Liver (tissue), 3 donors: ENCODE measurements at regions not wholly inside any gene's neighbourhood (a gene's known extent, or its start where the extent isn't known, plus 50 kb on each side); places are given as distances from the start of the nearest gene placed in this dataset.

Experiments
- JUND ChIP-seq, 2 donors: IDR thresholded peaks; 2 replicates each; pipeline ENCODE4 v1.6.1; 2016; ENCODE audit warnings: antibody characterized with exemption in 2 of 2
- TAF1 ChIP-seq: conservative IDR thresholded peaks from 2 replicates; pipeline ENCODE4 v1.6.1; 2016; ENCODE audit warnings: antibody characterized with exemption, mild to moderate bottlenecking
- TF ChIP-seq, protein P1 (sequence below): fragments of 150-350 bp; IDR thresholded peaks from 2 replicates; pipeline ENCODE4 v1.5.1; 2017; ENCODE audit warnings: improper control_type of control experiment, low read depth, low read length; ENCODE audit not compliant: missing input control
- TF ChIP-seq, protein P2 (sequence below): IDR thresholded peaks from 2 replicates; pipeline ENCODE4 v1.6.1; 2016; ENCODE audit warnings: antibody characterized with exemption, mild to moderate bottlenecking
- TF ChIP-seq, protein P3 (sequence below): IDR thresholded peaks from 2 replicates; pipeline ENCODE4 v1.6.1; 2016; ENCODE audit warnings: antibody characterized with exemption
- donor health status: healthy.
- donor health status: healthy.

DNA sequence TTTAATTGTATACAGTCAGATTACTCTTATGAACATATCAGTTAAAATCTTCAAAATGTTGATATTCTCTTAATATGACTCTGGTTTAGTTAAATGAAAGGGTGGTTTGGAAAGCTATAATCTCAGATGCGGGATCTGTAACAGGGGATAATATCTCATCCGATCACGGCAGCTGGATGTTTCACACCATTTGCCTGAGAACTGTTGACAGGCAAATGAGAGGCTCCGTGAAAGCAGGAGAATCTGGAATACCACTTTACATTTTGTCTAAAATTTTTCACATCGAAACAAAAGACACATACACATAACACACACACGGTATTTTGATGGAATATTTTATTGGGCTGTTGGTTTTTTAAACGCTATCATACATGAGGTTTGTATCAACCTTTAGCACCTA, 518.6 kb upstream of the SLC39A10 start:
- TF ChIP-seq, protein P1, sequence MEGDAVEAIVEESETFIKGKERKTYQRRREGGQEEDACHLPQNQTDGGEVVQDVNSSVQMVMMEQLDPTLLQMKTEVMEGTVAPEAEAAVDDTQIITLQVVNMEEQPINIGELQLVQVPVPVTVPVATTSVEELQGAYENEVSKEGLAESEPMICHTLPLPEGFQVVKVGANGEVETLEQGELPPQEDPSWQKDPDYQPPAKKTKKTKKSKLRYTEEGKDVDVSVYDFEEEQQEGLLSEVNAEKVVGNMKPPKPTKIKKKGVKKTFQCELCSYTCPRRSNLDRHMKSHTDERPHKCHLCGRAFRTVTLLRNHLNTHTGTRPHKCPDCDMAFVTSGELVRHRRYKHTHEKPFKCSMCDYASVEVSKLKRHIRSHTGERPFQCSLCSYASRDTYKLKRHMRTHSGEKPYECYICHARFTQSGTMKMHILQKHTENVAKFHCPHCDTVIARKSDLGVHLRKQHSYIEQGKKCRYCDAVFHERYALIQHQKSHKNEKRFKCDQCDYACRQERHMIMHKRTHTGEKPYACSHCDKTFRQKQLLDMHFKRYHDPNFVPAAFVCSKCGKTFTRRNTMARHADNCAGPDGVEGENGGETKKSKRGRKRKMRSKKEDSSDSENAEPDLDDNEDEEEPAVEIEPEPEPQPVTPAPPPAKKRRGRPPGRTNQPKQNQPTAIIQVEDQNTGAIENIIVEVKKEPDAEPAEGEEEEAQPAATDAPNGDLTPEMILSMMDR = no peak
- TF ChIP-seq TAF1 = no peak
- TF ChIP-seq, protein P2, sequence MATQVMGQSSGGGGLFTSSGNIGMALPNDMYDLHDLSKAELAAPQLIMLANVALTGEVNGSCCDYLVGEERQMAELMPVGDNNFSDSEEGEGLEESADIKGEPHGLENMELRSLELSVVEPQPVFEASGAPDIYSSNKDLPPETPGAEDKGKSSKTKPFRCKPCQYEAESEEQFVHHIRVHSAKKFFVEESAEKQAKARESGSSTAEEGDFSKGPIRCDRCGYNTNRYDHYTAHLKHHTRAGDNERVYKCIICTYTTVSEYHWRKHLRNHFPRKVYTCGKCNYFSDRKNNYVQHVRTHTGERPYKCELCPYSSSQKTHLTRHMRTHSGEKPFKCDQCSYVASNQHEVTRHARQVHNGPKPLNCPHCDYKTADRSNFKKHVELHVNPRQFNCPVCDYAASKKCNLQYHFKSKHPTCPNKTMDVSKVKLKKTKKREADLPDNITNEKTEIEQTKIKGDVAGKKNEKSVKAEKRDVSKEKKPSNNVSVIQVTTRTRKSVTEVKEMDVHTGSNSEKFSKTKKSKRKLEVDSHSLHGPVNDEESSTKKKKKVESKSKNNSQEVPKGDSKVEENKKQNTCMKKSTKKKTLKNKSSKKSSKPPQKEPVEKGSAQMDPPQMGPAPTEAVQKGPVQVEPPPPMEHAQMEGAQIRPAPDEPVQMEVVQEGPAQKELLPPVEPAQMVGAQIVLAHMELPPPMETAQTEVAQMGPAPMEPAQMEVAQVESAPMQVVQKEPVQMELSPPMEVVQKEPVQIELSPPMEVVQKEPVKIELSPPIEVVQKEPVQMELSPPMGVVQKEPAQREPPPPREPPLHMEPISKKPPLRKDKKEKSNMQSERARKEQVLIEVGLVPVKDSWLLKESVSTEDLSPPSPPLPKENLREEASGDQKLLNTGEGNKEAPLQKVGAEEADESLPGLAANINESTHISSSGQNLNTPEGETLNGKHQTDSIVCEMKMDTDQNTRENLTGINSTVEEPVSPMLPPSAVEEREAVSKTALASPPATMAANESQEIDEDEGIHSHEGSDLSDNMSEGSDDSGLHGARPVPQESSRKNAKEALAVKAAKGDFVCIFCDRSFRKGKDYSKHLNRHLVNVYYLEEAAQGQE = no peak
- no peak for TF ChIP-seq JUND (IDR thresholded peaks at IDR 0.05)
- TF ChIP-seq, protein P3, sequence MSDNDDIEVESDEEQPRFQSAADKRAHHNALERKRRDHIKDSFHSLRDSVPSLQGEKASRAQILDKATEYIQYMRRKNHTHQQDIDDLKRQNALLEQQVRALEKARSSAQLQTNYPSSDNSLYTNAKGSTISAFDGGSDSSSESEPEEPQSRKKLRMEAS = no peak
